Tibial artery (tissue), 4 donors: ENCODE measurements at regions not wholly inside any gene's neighbourhood (a gene's known extent, or its start where the extent isn't known, plus 50 kb on each side); places are given as distances from the start of the nearest gene placed in this dataset.

ENCODE experiments used
- DNase-seq, 2 donors: peaks; one replicate each; pipeline ENCODE4 v3.0.0-alpha.2; 2019
- H3K27ac ChIP-seq, 2 donors: fragments of 200-600 bp; sonication (generic) in 1 of 2; 1 replicate in 1 of 2; 2 replicates in 1 of 2; pipeline ENCODE4 v1.5.1; 2018 to 2019; ENCODE audit warnings: mild to moderate bottlenecking in 1 of 2
- H3K27me3 ChIP-seq, 2 donors: fragments of 200-600 bp; sonication (generic) in 1 of 2; one replicate each; pipeline versions ENCODE4 v1.5.1 to v1.6.0; 2016 to 2019
- H3K36me3 ChIP-seq, 3 donors: fragments of 200-600 bp; sonication (generic) in 2 of 3; one replicate each; pipeline ENCODE4 v1.5.1; 2016 to 2019; ENCODE audit warnings: mild to moderate bottlenecking in 2 of 3
- H3K4me1 ChIP-seq, 4 donors: fragments of 200-600 bp; sonication (generic) in 2 of 4; 1 replicate in 3 of 4; 2 replicates in 1 of 4; pipeline ENCODE4 v1.5.1; 2016 to 2019
- H3K4me3 ChIP-seq, 2 donors: fragments of 200-600 bp; sonication (generic) in 1 of 2; 1 replicate in 1 of 2; 2 replicates in 1 of 2; pipeline ENCODE4 v1.5.1; 2018 to 2019; ENCODE audit warnings: mild to moderate bottlenecking in 2 of 2
- H3K9me3 ChIP-seq, 3 donors: fragments of 200-600 bp; sonication (generic) in 1 of 3; one replicate each; pipeline ENCODE4 v1.5.1; 2016 to 2019
- CTCF ChIP-seq, 2 experiments: fragments of 200-600 bp in 1 of 2; fragments of 450-650 bp in 1 of 2; IDR thresholded peaks; one replicate each; pipeline ENCODE4 v1.5.1; 2017 to 2019; ENCODE audit warnings: antibody characterized with exemption in 2 of 2, mild to moderate bottlenecking in 1 of 2, moderate library complexity in 1 of 2
- intact Hi-C: fragments of 100-400 bp; cut with DNase I; formaldehyde crosslinking; loops from one replicate; pipeline ENCODE4 v1.15.0; 2023; ENCODE audit warnings: low total_unique reads

- TF ChIP-seq CTCF (IDR thresholded peaks at IDR 0.05), result peak; percentile 62 to 69
- Histone ChIP-seq H3K9me3 (no peaks in the 10 kb centered on the region), H3K27me3 (no peaks in the 10 kb centered on the region), H3K4me1 (peaks cover 0 to 18% (median 7%) of the 10 kb centered on the region in 4 donors), H3K4me3 (no peak overlapping the region), H3K27ac (no peak overlapping the region), H3K36me3 (peaks cover 0 to 3% (median 0%) of the 10 kb centered on the region in 3 donors)
- intact Hi-C loops, result no loop called here
- DNase-seq, result no peak
These were observed 69.8 kb downstream of the KCNRG start for GRCh38 chr13:50085063-50085462.

GRCh38 chr13:50089633-50090032 lies 74.4 kb downstream of the KCNRG start:
- intact Hi-C loops, result no loop called here
- Histone ChIP-seq H3K27me3 (no peaks in the 10 kb centered on the region), H3K4me3 (no peak overlapping the region), H3K36me3 (peaks cover 0 to 3% (median 0%) of the 10 kb centered on the region in 3 donors), H3K4me1 (peaks cover 0 to 7% (median 0%) of the 10 kb centered on the region in 4 donors), H3K27ac (no peak overlapping the region), H3K9me3 (no peaks in the 10 kb centered on the region)
- TF ChIP-seq CTCF (IDR thresholded peaks at IDR 0.05), result no peak
- DNase-seq, result no peak

GRCh38 chr13:50090211-50090610 lies 75.0 kb downstream of the KCNRG start:
- H3K27ac ChIP-seq, result no peak overlapping the region
- intact Hi-C loops, result no loop called here
- H3K36me3 ChIP-seq, result peaks cover 0 to 3% (median 0%) of the 10 kb centered on the region in 3 donors
- H3K4me3 ChIP-seq, result no peak overlapping the region
- no peak for TF ChIP-seq CTCF (IDR thresholded peaks at IDR 0.05)
- H3K27me3 ChIP-seq, result no peaks in the 10 kb centered on the region
- H3K9me3 ChIP-seq, result no peaks in the 10 kb centered on the region
- no peak for DNase-seq
- peaks cover 0 to 6% (median 0%) of the 10 kb centered on the region in 4 donors for H3K4me1 ChIP-seq

GRCh38 chr13:50094615-50095293 lies 79.5 kb downstream of the KCNRG start:
- Histone ChIP-seq H3K9me3 (no peaks in the 10 kb centered on the region), H3K4me3 (no peak overlapping the region), H3K4me1 (peaks cover 0 to 14% (median 0%) of the 10 kb centered on the region in 4 donors), H3K36me3 (peaks cover 0 to 5% (median 0%) of the 10 kb centered on the region in 3 donors), H3K27me3 (no peaks in the 10 kb centered on the region), H3K27ac (no peak overlapping the region)
- no peak for TF ChIP-seq CTCF (IDR thresholded peaks at IDR 0.05)
- DNase-seq, result no peak
- intact Hi-C loops, result no loop called here

- no peak overlapping the region for H3K4me3 ChIP-seq
- peaks cover 0 to 14% (median 0%) of the 10 kb centered on the region in 4 donors for H3K4me1 ChIP-seq
- H3K27ac ChIP-seq, result no peak overlapping the region
- intact Hi-C loops, result no loop called here
- H3K9me3 ChIP-seq, result no peaks in the 10 kb centered on the region
- no peak for TF ChIP-seq CTCF (IDR thresholded peaks at IDR 0.05)
- peaks cover 0 to 5% (median 0%) of the 10 kb centered on the region in 3 donors for H3K36me3 ChIP-seq
- no peak for DNase-seq
- no peaks in the 10 kb centered on the region for H3K27me3 ChIP-seq
These were observed 83.4 kb downstream of the KCNRG start for GRCh38 chr13:50098693-50099092.
